OCI-M1 (cell line): ENCODE measurements at regions not wholly inside any gene's neighbourhood (a gene's known extent, or its start where the extent isn't known, plus 50 kb on each side); places are given as distances from the start of the nearest gene placed in this dataset.

Experiments used
- DNase-seq: peaks from one replicate; lab custom pipeline; 2025; lab: John Stamatoyannopoulos, UW

DNA sequence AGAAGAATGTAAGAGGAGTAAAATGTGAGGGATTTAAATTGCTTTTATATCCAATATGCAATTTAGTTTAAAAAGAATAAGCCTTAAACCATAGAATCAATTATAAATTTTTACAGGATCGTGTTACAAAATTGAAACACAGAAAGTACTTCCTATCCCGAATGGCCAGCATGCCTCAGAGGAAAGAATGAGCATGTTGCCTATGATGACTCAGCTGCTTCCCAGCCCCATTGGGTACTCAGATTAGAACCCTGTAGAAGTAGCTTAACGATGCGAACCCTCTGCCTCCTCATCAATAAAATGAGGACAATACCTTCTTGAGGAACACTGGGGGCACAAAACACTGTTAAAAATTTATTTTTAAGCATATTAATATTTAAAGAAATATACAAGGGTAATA, 113.4 kb upstream of the CDK1 start:
- DNase-seq: peak; percentile 62

DNA sequence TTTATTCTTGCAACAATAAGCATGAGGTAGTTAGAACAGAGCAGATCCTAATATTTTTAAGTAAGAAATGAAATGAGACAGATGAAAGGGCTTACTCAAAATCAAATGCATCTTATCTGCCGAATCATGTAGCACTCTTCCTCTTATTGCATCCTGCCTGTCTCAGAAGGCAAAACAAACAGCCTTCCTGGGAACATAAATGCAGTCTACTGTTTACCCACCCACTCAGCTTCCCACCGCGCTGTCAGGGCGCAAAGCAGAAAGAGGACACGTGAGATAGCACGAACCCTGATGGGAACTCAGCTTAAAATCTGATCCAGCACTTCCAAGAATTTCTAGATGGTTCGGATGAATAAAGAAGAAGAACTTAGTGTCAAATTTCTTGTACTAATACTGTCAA, 114.4 kb upstream of the CDK1 start:
- peak; percentile 61 for DNase-seq

DNA sequence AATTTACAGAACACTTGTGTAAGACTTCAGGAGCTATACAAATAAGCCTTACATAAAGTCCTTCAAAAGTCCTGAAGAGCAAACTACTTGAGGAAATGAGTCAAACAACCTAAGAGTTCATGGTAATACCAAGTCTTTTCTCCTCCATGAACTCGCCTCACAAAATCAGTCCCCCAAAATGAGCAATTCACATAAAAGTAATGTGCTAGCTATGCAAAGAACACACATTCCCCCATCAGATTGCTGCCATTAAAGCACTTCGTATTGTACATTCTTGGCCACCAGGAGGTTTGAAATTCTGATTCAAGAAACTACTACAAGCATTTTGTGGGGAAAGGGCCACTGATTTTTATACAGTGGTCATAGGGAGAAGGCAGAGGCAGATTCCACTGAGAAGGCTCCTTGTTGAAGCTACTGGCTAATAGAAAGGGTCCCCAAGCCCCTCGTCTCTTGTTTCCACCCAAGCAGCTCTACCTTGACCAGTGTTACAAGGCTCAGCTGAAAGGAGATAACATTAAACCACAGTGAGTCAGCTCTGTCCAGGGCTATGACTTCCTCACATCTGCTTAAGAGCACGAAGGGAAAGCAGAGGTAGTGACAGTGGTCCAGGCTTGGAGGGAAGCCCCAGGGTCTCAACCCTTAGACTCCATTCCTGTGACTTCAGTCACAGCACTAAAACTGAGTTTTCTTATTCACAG, 115.2 kb upstream of the CDK1 start:
- peak; percentile 90 for DNase-seq

DNA sequence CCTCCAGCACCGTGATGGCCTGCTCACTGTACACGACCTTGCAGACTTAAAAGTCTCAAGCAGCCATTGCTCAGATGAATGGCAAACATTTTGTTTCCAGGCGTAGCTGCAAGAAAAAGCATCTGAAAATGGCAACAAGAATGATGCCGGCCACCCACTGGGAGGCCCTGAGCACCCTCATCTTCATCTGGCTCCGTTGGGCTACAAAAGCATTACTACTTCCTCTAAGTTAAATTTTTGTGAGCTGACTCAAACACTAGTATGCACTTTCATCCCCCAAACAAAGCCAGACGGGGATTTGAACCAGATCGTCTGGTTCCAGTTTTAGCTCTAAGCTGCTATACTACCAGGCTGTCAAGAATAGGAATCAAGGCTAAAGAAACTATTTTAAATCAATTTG, 116.6 kb upstream of the CDK1 start:
- DNase-seq: no peak

DNA sequence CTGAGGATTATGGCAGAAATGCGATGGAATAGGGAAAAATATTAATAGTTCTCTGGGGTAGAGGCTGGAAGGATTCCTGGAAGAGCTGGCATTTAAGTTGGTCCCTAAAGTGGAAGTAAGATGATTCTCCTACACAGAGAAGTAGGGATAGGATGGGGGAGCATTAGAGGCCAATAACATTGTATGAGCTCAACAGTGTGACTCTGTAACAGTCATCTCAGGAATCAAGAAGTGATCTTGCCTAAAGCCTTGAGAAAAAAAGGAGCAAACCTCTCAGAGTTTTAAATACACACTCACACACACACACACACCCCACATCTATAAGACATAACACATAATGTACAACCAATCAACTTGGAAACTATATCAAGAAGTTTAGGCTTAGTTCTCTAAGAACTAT, 117.7 kb upstream of the CDK1 start:
- no peak for DNase-seq

DNA sequence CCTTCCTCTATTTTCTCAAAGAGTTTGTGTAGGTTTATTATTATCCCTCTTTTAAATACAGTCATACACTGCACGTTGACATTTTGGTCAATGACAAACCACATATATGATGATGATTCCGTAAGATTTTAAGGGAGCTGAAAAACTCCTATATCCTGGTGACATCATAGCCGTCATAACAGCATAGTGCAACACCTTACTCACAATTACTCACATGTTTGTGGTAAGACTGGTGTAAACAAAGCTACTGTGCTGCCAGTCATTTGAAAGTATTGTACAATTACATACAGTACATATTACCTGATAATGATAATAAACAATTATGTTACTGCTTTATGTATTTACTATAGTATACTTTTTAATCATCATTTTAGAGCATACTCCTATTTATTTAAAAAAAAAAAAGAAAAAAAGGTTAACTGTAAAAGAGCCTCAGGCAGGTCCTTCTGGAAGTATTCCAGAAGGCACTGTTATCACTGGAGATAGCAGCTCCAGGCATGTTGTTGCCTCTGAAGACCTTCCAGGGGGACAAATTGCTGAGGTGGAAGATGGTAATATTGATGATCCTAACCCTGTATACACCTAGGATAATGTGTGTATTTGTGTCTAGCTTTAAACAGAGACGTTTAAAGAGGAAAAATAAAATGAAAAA, 123.3 kb upstream of the CDK1 start:
- no peak for DNase-seq

DNA sequence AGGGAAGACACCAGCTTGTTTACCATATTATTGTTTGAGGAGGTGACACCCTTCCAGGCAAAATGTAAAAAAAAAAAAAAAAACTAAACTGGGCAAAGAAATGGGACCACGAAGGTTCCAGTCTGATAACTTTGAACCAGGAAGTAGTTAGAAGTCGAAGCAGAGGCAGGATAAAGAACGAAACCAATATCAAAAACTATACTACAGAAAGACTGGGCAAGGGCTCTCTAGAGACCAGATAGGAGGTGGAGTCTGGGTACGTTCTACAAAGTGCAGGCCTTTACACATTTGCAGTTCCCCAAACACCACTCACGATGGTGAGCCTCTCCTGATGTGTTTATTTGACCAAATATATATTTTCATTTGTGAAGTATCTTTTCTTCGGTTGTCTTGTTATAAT, 125.7 kb upstream of the CDK1 start:
- no peak for DNase-seq

DNA sequence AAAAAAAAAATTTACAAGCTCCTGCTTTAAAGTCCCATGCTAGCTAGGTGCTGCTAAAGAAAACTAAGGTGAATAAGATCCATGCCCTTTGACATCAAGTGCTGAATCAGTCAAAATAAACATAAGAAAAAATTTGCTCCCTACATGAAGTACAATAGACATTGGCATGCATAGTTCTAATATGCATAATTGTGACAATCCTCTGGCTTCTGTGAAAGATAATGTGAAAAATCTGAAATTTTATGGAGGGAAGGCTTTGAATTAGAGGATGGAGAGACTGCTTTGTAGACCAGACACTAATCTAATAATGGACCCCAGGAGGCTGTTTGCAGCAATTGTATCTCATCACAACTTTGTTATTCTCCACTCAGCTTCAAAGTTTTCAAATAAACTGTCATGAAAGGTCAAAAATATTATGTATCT, 127.9 kb upstream of the CDK1 start:
- DNase-seq: no peak

DNA sequence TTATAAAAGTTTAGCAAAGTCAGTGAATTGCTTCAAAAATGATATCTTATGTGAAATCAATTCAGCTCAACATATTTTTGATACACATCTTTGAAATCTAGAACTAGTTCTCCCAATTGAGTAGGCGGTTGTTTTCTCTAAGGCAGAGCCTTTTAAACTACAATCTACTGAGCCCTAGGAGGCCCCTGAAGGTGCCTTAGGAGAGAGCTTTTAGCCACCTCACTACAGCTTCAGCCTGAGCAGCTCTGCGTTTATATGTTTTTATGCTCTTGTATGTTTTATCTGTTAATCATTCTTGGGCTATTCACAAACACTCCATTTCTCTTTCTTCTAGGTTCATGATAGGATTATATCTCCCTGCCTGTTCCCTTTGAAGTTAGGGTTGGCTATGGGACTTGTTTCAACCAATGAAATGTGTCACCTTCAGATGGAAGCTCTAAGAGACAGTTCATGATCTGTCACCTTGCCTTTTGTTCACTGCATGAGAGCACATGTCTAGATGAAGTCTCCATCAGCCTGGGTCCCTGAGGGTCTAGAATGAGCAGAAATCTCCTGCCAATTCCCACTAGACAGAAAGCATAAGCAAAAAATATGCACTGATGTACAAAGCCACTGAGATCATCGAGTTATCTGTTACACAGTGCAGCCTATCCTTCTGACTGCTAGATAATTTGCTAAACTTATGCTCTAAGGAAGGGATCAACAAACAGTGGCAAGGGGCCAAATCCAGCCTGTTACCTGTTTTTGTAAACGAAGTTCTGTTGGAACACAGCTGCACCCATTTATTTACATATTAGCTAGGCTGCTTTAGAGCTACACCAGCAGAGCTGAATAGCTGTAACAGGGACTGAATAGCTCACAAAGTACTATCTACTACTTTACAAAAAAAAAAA, 128.5 kb upstream of the CDK1 start:
- DNase-seq: no peak

DNA sequence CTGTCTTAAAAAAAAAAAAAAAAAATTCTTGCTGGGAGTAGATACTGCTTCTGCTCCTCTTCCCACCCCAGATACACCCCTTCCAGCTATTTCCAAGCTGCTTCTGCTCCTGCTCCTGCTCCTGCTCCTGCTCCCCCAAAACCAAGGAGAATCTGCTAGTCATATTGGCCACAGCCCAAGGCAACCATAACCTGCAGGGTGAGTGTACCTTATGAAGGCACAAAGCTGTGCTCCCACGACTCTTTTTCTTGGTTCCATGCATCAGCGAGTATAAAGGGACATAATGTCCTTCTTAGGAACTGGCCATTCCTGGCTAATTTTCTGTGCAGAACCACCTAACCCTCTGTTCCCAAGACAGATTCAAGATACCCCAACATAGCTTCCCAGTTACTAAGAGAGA, 129.5 kb upstream of the CDK1 start:
- no peak for DNase-seq

DNA sequence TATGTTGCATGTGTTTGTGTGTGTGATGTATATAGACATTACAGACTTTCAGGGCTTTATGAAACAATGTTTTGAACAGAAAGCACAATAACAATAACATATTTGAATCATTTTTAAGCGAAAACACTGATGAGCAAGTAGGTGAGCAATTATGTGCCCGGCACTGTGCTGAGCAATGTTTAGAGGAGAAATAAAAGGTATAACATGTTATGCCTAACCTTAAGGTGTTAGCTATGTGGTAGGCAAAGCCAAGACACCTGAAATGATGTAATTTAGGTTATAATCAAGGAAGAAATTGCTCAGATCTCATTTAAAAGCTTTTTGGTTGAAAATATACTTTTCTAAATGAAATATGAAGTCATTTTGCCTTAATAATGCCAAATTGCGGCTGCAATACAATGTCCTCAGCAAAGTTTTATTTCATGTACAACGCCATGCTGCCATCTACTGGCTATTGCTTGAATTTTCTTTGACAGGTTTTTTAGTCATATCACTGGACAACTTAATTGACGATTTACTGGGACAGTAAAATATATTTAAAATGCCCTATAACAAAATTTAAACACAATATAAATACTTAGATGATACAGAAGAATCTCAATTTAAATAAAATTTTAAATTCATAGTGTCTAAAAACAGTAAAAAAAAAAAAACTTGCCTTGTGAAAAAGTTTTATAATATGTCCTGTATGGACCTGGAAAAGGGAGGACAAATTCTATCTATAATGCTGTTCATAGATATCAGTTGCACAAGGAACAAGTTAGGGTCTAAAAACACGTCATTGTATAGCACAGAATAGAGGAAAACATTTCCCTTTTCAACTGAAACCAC, 131.1 kb upstream of the CDK1 start:
- DNase-seq: peak; percentile 88

DNA sequence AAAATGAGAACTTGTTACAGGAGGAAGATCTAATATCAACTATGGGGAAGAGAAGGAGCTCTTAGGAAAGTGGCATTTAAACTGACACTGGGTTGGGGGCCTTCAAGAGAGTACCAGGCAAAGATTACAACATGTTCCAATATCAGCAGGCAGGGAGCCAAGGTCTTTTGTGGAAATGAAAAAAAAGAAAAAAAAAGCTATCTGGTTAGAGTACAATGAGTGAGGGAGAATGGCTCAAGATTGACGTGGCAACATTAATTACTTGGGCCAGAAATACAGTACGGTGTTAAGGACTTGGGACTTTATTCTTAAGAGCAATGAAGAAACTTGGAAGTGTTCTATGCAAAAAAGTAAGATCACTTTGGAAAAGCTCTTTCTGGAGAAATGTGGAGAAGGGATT, 132.3 kb upstream of the CDK1 start:
- DNase-seq: peak; percentile 34

DNA sequence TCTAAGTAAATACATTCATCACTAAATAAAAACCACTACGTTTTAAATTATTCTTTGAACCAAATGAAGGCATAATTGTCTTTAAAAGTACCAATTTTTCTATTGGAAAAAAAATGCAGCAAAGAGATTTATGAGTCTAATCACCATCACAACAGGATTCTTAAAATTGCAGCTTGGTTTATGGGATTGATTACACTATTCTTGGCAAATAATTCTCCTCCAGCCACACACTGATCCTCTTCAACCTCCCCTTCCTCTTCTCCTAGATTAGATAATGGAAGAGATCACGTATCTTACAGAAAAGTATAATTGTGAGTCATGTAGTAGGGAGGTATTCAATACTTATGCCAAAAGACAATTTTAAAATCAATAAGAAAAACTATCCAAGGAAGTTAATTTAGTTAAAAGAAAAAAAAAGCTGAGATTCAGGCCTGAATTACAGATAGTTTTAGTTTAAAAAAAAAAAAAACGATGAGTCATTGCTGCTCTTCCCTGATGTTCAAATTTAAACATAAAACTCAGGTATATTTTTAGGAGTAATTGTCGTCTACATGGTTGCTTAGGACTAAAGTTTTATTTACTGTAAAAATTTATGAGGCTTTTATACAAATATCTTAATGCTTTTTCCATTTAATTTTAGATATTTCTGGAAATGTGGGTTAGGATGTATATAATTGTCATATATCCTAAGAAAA, 133.7 kb upstream of the CDK1 start:
- DNase-seq: no peak

DNA sequence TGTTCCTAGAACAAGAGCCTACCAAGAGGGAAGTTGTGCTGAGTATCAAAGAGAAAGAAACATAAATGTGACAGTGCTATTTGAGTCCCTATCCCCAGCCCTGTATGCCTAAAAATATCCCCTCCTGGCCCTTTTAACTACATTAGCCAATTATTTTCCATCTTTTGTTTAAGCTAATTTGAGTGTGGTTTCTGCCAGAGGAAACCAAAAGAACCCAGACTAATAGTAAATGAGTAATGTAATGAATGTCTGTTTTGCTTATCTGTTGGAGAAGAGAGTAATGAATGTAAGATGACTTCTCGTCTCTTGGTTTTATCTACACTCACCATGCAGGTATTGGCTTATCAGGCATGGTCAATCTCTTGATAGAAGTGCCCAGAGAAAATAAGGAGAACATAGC, 134.4 kb upstream of the CDK1 start:
- peak; percentile 20 for DNase-seq

DNA sequence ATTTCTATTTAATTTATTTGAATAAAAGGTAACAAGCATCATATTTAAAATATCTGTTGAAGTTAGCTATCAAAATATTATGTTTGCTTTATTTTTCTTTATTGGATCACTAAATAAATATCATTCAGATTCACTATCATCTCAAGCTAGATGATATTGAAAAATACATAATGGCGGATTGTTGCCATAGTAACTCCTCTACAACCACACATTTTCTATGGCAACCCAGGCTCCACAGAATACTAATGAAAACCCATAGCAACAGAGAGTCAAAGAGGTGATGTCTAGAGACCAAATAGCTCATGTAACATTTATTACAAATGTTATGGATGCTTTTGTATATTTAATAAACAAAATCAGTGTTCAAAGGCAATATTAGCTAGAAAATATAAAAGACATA, 148.9 kb upstream of the CDK1 start:
- no peak for DNase-seq

DNA sequence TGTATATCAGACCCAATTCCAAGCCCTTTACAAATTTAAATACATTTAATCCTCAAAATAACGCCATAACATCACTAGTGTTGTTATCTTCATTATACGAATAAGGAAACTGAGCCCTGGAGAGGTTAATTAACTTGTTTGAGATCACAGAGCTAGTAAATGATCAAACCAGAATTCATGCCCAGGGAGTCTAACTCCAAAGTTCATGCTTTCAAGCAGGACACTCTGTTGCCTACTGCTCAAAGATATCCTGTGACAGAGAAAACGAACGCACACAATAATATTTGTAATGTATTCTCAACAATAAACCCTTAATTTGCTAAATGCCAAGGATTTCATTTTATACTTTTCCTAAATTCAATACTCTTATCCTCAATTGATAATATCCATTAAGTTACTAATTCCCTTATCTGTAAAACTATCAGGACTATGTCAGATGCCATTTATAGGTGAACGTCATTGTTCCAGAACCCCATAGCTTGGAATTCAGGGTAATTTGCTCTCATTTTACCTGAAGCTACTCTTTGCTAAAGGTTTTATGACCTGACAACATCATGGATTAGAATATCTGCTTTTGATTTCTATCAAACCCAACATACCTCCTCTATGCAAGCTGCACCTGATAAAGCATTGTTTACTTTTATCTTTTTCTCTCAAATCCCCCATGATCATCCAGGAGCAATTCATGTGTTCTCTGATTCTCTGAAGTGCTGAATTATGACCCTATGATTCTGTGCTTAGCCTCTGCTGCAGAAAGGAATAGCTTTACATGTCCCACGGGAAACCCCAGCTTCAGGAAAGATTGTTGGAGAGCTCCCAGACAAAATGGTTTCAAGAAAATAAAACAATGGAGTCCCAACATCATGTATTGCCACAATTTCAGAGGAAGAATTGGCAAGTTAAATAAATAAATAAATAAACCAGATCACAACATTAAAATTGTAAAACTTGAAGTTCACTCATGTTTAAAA, 150.2 kb upstream of the CDK1 start:
- no peak for DNase-seq

DNA sequence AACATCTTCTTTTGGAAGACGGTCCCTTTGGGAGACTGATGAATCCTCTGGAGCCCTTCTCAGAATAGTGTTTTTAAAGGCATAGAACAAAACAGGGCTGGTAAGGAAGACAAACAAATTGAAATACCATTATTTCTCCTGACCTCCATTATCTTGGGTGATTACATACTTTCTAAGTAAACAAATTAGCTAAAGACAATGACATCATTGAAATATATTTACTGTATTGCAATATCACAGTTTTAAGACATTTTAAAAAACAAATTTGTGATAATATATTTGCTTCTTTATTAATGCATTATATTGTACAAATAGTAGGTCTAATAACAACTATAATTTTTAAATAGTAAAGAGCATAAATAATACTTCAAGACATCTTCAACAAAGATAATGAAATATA, 152.2 kb upstream of the CDK1 start:
- no peak for DNase-seq

DNA sequence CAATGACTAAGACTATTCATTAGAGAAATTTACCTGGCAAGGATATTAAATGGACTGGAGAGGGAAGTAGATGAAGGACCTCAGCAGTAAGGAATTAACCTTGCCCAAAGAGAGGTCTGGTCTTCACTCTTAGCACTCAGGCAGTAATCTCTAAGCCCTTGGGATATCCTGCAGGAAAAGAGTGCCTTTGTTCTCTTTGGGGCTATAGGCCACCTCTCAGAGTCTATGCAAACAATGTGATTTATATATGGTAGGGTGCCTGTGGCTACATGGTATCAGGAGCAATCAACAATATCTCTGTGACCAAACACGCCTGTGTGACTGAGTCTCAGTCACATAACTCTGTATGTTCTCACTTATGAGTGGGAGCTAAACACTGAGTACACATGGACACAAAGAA, 154.7 kb upstream of the CDK1 start:
- DNase-seq: no peak

DNA sequence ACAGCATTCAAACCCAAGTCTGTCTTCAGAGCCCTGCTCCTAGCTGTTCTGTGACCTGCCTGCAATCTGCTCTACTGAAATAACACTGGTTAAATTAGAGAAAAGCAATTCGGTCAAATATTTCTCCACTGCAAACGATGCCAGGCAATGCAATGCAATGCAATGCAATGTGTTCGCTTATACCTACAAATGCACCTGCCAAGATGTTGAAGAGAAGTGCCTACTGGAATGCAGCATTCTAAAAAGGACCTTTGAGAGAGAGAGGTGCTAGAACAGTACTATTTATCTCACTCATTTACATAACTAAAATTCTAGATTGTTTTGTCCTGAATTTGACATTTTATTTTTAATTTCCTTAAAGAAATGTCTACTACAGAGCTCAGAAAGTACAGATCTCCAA, 157.3 kb upstream of the CDK1 start:
- no peak for DNase-seq

DNA sequence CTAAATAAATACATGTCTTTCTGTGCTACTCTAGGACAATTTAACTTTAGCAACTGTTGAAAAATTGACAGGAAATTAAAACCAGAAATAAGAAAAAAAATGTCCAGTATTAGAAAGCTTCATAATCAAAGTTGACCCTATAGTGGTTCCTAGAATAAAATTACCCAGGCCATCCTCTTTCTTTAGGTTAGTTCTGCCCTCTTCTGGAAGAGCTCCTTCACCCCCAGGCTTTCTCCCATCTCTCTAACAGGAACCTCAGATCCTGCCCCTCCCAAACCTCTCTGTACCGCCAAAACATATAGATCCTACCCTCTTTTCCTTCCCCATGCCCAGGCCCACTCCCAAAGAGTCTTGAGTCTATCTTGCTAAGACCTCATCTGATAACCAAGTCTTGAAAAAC, 159.4 kb upstream of the CDK1 start:
- DNase-seq: peak; percentile 65
